Endothelial cell of umbilical vein (primary cell): ENCODE measurements at regions not wholly inside any gene's neighbourhood (a gene's known extent, or its start where the extent isn't known, plus 50 kb on each side); places are given as distances from the start of the nearest gene placed in this dataset.

Source experiments
- BruUV-seq: library from RNA; stranded (reverse); fragments of 400-500 nt; replicated peaks from 2 replicates; lab custom pipeline; 2021; lab: Mats Ljungman, UMichigan
- CTCF ChIA-PET: fragments of 300-600, 350-600 bp; sonication (Branson Sonifier 250); formaldehyde crosslinking; loops from one replicate; lab custom pipeline; 2021; ENCODE audit warnings: antibody characterized with exemption, inconsistent platforms; lab: Charles Lee
- POLR2A ChIA-PET: fragments of 300-600, 350-600 bp; sonication (Branson Sonifier 250); formaldehyde crosslinking; loops from one replicate; lab custom pipeline; 2021; ENCODE audit warnings: antibody characterized with exemption, inconsistent platforms; lab: Charles Lee
- DNase-seq: peaks from one replicate; pipeline ENCODE4 v3.0.0-alpha.2; 2011; ENCODE audit warnings: low read depth, low spot score
- FAIRE-seq: peaks from 2 replicates; lab custom pipeline; 2011; peaks lifted over from hg19 to GRCh38; lab: Jason Lieb, UNC
- H2AFZ ChIP-seq: 2 replicates; pipeline ENCODE4 v1.6.0; 2012; ENCODE audit warnings: low read depth, low read length, control low read depth, inconsistent platforms
- H3K27ac ChIP-seq: 2 replicates; pipeline ENCODE4 v1.5.1; 2011; ENCODE audit warnings: low read depth, mild to moderate bottlenecking, control low read depth, low read length, moderate library complexity; ENCODE audit not compliant: insufficient read depth
- H3K27me3 ChIP-seq, 2 experiments: 2 replicates each; pipeline versions ENCODE4 v1.6.0 to v1.6.1; 2011; ENCODE audit warnings: low read length in 2 of 2, mixed read lengths in 1 of 2; ENCODE audit not compliant: control insufficient read depth in 2 of 2, insufficient read depth in 2 of 2
- H3K36me3 ChIP-seq, 2 experiments: 2 replicates in 1 of 2; 3 replicates in 1 of 2; pipeline ENCODE4 v1.5.1; 2011; ENCODE audit warnings: low read length in 2 of 2, mild to moderate bottlenecking in 1 of 2, moderate library complexity in 1 of 2; ENCODE audit not compliant: control insufficient read depth in 2 of 2, insufficient read depth in 2 of 2; ENCODE audit errors: extremely low read depth in 1 of 2
- H3K4me1 ChIP-seq: 3 replicates; pipeline ENCODE4 v1.5.1; 2011; ENCODE audit warnings: mild to moderate bottlenecking, low read length; ENCODE audit not compliant: control insufficient read depth, insufficient read depth; ENCODE audit errors: extremely low read depth
- H3K4me2 ChIP-seq: 2 replicates; pipeline ENCODE4 v1.6.1; 2011; ENCODE audit warnings: low read length, control low read depth, mixed read lengths; ENCODE audit not compliant: insufficient read depth
- H3K4me3 ChIP-seq, 3 experiments: fragments of 200-600 bp in 1 of 3; sonication (generic), shearing (Covaris generic) in 1 of 3; replicated peaks in 1 of 3; 2 replicates each; pipeline ENCODE4 v1.5.1; 2011 to 2016; ENCODE audit warnings: control low read depth in 3 of 3, low read length in 3 of 3, mild to moderate bottlenecking in 2 of 3, inconsistent platforms in 1 of 3, low read depth in 1 of 3, moderate library complexity in 1 of 3; ENCODE audit not compliant: insufficient read depth in 1 of 3
- H3K79me2 ChIP-seq: 2 replicates; pipeline ENCODE4 v1.6.0; 2012; ENCODE audit warnings: low read length, inconsistent platforms; ENCODE audit not compliant: control insufficient read depth, insufficient read depth
- H3K9ac ChIP-seq: replicated peaks from 2 replicates; pipeline ENCODE3; 2011; ENCODE audit warnings: low read length, control low read depth; ENCODE audit not compliant: insufficient read depth; ENCODE audit errors: extremely low read depth
- H3K9me1 ChIP-seq: replicated peaks from 3 replicates; pipeline ENCODE4 v1.6.0; 2011; ENCODE audit warnings: mild to moderate bottlenecking, low read length; ENCODE audit not compliant: control insufficient read depth, insufficient read depth; ENCODE audit errors: extremely low read depth
- H3K9me3 ChIP-seq: replicated peaks from 2 replicates; pipeline ENCODE4 v1.5.1; 2012; ENCODE audit warnings: low read length, inconsistent platforms; ENCODE audit not compliant: control insufficient read depth, insufficient read depth
- H4K20me1 ChIP-seq: replicated peaks from 2 replicates; pipeline ENCODE3; 2011; ENCODE audit warnings: mild to moderate bottlenecking, low read length; ENCODE audit not compliant: control insufficient read depth, insufficient read depth; ENCODE audit errors: extremely low read depth
- CTCF ChIP-seq, 2 donors: IDR thresholded peaks; 1 replicate in 1 of 2; 2 replicates in 1 of 2; pipeline ENCODE4 v1.5.1; 2011; ENCODE audit warnings: low read length in 2 of 2, mild to moderate bottlenecking in 2 of 2, moderate library complexity in 2 of 2, control low read depth in 1 of 2, inconsistent platforms in 1 of 2, low read depth in 1 of 2; ENCODE audit not compliant: insufficient read depth in 1 of 2; ENCODE audit errors: extremely low read depth in 1 of 2
- EZH2 ChIP-seq: IDR thresholded peaks from 2 replicates; pipeline ENCODE4 v1.6.1; 2012; ENCODE audit warnings: borderline replicate concordance, low read depth, mild to moderate bottlenecking, moderate library complexity, low read length, inconsistent platforms; ENCODE audit not compliant: severe bottlenecking
- FOS ChIP-seq: IDR thresholded peaks from 2 replicates; pipeline ENCODE4 v1.6.1; 2011; ENCODE audit warnings: mild to moderate bottlenecking, low read length, moderate library complexity, borderline replicate concordance; ENCODE audit not compliant: insufficient read depth
- GATA2 ChIP-seq: IDR thresholded peaks from 2 replicates; pipeline ENCODE4 v1.7.0; 2011; ENCODE audit warnings: low read depth, mild to moderate bottlenecking, moderate library complexity, mixed read lengths, low read length; ENCODE audit not compliant: insufficient read length, insufficient read depth
- JUN ChIP-seq: IDR thresholded peaks from 2 replicates; pipeline ENCODE4 v1.6.1; 2011; ENCODE audit warnings: borderline replicate concordance, low read depth; ENCODE audit not compliant: insufficient read length, insufficient read depth
- MAX ChIP-seq: IDR thresholded peaks from 2 replicates; pipeline ENCODE4 v1.6.1; 2011; ENCODE audit not compliant: insufficient read depth, insufficient read length
- MYC ChIP-seq: IDR thresholded peaks from one replicate; pipeline ENCODE4 v1.6.1; 2011; ENCODE audit warnings: mild to moderate bottlenecking, low read depth, low read length
- POLR2A ChIP-seq: IDR thresholded peaks from 2 replicates; pipeline ENCODE4 v1.6.1; 2012; ENCODE audit warnings: low read depth, mild to moderate bottlenecking, control low read depth, low read length
- POLR2AphosphoS5 ChIP-seq: IDR thresholded peaks from 2 replicates; pipeline ENCODE4 v1.6.1; 2012; ENCODE audit warnings: low read depth, mild to moderate bottlenecking, control low read depth, low read length, moderate library complexity; ENCODE audit not compliant: insufficient read depth
- dilution Hi-C: fragments of 300-500 bp; cut with MboI; formaldehyde crosslinking; loops from one replicate; pipeline ENCODE4 v1.15.0; 2019; ENCODE audit warnings: low sequenced_read_pairs; ENCODE audit not compliant: extremely low pct_ligation_motif_present
- intact Hi-C: fragments of 100-400 bp; cut with micrococcal nuclease; formaldehyde crosslinking; loops from one replicate; pipeline ENCODE4 v1.10.0; 2022

GRCh38 chr18:52045946-52046675 lies 293.9 kb upstream of the DCC start:
- TF ChIP-seq JUN (no peak), CTCF (IDR thresholded peaks at IDR 0.05; ENCODE audit: extremely low read depth in 1 of 2, insufficient read depth in 1 of 2, low read depth in 1 of 2, low read length in 2 of 2) (no peak), EZH2 (no peak), MYC (no peak), GATA2 (no peak), FOS (no peak), POLR2A (no peak), MAX (no peak), POLR2AphosphoS5 (no peak)
- intact Hi-C loops: no loop called here
- no peak overlapping the region for H3K4me3 ChIP-seq
- H4K20me1 ChIP-seq: no peaks in the 10 kb centered on the region
- no TSS peak for BruUV-seq
- H2AFZ ChIP-seq: no peak overlapping the region
- ChIA-PET CTCF (no interaction called here), POLR2A (no interaction called here)
- no peaks in the 10 kb centered on the region for H3K9me1 ChIP-seq
- no peaks in the 10 kb centered on the region for H3K9me3 ChIP-seq
- H3K79me2 ChIP-seq: no peaks in the 10 kb centered on the region
- dilution Hi-C loops: no loop called here
- DNase-seq (no peak), FAIRE-seq (no peak)
- H3K4me1 ChIP-seq: no peaks in the 10 kb centered on the region
- no peaks in the 10 kb centered on the region for H3K36me3 ChIP-seq
- no peak overlapping the region for H3K27ac ChIP-seq
- H3K9ac ChIP-seq: no peak overlapping the region
- no peaks in the 10 kb centered on the region for H3K27me3 ChIP-seq
- no peak overlapping the region for H3K4me2 ChIP-seq
